AG10803 (cell line): ENCODE measurements at regions not wholly inside any gene's neighbourhood (a gene's known extent, or its start where the extent isn't known, plus 50 kb on each side); places are given as distances from the start of the nearest gene placed in this dataset.

Source experiments
- DNase-seq: peaks from one replicate; pipeline ENCODE4 v3.0.0; 2010; ENCODE audit warnings: low read depth
- H3K4me3 ChIP-seq: 2 replicates; pipeline ENCODE4 v1.5.1; 2011; ENCODE audit warnings: mild to moderate bottlenecking, low read length, control low read depth
- TF ChIP-seq, protein P1 (sequence below): conservative IDR thresholded peaks from 2 replicates; pipeline ENCODE4 v1.5.1; 2011; ENCODE audit warnings: mild to moderate bottlenecking, low read length, control low read depth, inconsistent platforms

DNA sequence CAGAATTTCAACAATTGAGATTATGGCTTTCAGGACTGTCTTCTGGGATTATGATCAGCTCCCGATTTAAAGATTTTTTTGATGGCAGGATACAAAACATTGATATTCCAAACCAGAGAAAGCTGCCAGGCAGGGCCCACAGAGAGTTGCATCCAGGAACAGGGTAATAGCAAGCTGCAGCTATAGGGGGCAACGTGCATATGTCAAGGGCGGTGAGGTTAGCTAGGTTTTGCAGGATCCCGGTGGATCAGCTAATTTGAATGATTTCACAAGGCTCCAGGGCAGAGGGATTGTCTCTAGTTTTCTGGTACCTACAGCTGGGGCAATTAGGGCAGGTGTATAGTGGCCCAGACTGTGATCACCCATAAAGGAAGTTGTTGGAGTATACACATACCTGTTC lies 339.4 kb downstream of the CHSY3 start:
- H3K4me3 ChIP-seq = no peak overlapping the region
- DNase-seq = no peak
- TF ChIP-seq, protein P1, sequence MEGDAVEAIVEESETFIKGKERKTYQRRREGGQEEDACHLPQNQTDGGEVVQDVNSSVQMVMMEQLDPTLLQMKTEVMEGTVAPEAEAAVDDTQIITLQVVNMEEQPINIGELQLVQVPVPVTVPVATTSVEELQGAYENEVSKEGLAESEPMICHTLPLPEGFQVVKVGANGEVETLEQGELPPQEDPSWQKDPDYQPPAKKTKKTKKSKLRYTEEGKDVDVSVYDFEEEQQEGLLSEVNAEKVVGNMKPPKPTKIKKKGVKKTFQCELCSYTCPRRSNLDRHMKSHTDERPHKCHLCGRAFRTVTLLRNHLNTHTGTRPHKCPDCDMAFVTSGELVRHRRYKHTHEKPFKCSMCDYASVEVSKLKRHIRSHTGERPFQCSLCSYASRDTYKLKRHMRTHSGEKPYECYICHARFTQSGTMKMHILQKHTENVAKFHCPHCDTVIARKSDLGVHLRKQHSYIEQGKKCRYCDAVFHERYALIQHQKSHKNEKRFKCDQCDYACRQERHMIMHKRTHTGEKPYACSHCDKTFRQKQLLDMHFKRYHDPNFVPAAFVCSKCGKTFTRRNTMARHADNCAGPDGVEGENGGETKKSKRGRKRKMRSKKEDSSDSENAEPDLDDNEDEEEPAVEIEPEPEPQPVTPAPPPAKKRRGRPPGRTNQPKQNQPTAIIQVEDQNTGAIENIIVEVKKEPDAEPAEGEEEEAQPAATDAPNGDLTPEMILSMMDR = no peak

DNA sequence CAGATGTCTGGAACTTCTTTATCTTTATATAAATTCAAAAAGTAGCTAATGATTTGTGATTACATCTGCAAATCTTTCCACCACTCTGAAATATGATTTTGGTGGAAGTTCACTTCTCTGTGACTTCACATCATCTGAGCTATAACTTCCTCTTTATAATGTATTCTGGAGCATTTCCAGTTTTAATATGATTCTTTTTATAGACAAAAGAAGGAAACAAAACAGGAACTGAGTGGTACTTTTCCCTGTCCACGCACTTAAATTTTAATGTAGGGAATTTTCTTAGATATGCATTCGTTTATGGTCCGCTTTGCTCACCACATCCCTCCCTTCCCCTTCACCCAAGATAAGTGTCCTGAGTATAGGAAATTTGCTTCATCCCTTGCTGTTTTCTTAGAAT lies 333.5 kb downstream of the CHSY3 start:
- TF ChIP-seq, protein P1 = no peak
- no peak for DNase-seq

More for the DNA sequence above, 333.5 kb downstream of the CHSY3 start:
- H3K4me3 ChIP-seq = no peak overlapping the region
